ENCODE measurements at regions not wholly inside any gene's neighbourhood (a gene's known extent, or its start where the extent isn't known, plus 50 kb on each side); places are given as distances from the start of the nearest gene placed in this dataset.
"Not testable (repeated sequence)": the region's sequence is repeated elsewhere in the genome, so short reads cannot be mapped to it uniquely, and the experiment has no call there.

- no peak overlapping the region for H2AFZ ChIP-seq (ENCODE audit: low read depth, low read length)
- no peaks in the 10 kb centered on the region for H3K27me3 ChIP-seq (ENCODE audit: insufficient read depth, low read length)
- H3K9me3 ChIP-seq (ENCODE audit: low read length): no peaks in the 10 kb centered on the region
- H3K4me3 ChIP-seq (ENCODE audit: low read length): no peak overlapping the region
- no peaks in the 10 kb centered on the region for H3K4me1 ChIP-seq (ENCODE audit: insufficient read depth, low read length)
- H3K36me3 ChIP-seq (ENCODE audit: insufficient read depth, low read length): no peaks in the 10 kb centered on the region
Observed at GRCh38 chr4:180341926-180342325, 1901.3 kb upstream of the TENM3 start.

GRCh38 chr4:180350901-180351300, 1892.3 kb upstream of the TENM3 start:
- Histone ChIP-seq H3K36me3 (ENCODE audit: insufficient read depth, low read length) (no peaks in the 10 kb centered on the region), H2AFZ (ENCODE audit: low read depth, low read length) (no peak overlapping the region), H3K4me1 (ENCODE audit: insufficient read depth, low read length) (no peaks in the 10 kb centered on the region), H3K27me3 (ENCODE audit: insufficient read depth, low read length) (no peaks in the 10 kb centered on the region), H3K4me3 (ENCODE audit: low read length) (no peak overlapping the region), H3K9me3 (ENCODE audit: low read length) (no peaks in the 10 kb centered on the region)

GRCh38 chr4:180356766-180357165, 1886.4 kb upstream of the TENM3 start:
- no peaks in the 10 kb centered on the region for H3K36me3 ChIP-seq (ENCODE audit: insufficient read depth, low read length)
- no peaks in the 10 kb centered on the region for H3K9me3 ChIP-seq (ENCODE audit: low read length)
- H2AFZ ChIP-seq (ENCODE audit: low read depth, low read length): no peak overlapping the region
- no peak overlapping the region for H3K4me3 ChIP-seq (ENCODE audit: low read length)
- H3K27me3 ChIP-seq (ENCODE audit: insufficient read depth, low read length): no peaks in the 10 kb centered on the region
- H3K4me1 ChIP-seq (ENCODE audit: insufficient read depth, low read length): no peaks in the 10 kb centered on the region

- not testable (repeated sequence) for H3K4me3 ChIP-seq (ENCODE audit: low read length); H3K27me3 ChIP-seq (ENCODE audit: insufficient read depth, low read length); H3K36me3 ChIP-seq (ENCODE audit: insufficient read depth, low read length); H3K4me1 ChIP-seq (ENCODE audit: insufficient read depth, low read length); H2AFZ ChIP-seq (ENCODE audit: low read depth, low read length); H3K9me3 ChIP-seq (ENCODE audit: low read length)
Observed at GRCh38 chr4:180360113-180360512, 1883.1 kb upstream of the TENM3 start.

GRCh38 chr4:180363815-180364214, 1879.4 kb upstream of the TENM3 start:
- Histone ChIP-seq H3K36me3 (ENCODE audit: insufficient read depth, low read length) (no peaks in the 10 kb centered on the region), H3K9me3 (ENCODE audit: low read length) (no peaks in the 10 kb centered on the region), H3K4me1 (ENCODE audit: insufficient read depth, low read length) (no peaks in the 10 kb centered on the region), H3K4me3 (ENCODE audit: low read length) (no peak overlapping the region), H3K27me3 (ENCODE audit: insufficient read depth, low read length) (no peaks in the 10 kb centered on the region), H2AFZ (ENCODE audit: low read depth, low read length) (no peak overlapping the region)

- H3K27me3 ChIP-seq (ENCODE audit: insufficient read depth, low read length): no peaks in the 10 kb centered on the region
- no peaks in the 10 kb centered on the region for H3K4me1 ChIP-seq (ENCODE audit: insufficient read depth, low read length)
- H2AFZ ChIP-seq (ENCODE audit: low read depth, low read length): no peak overlapping the region
- H3K9me3 ChIP-seq (ENCODE audit: low read length): no peaks in the 10 kb centered on the region
- H3K36me3 ChIP-seq (ENCODE audit: insufficient read depth, low read length): no peaks in the 10 kb centered on the region
- H3K4me3 ChIP-seq (ENCODE audit: low read length): no peak overlapping the region
Observed at GRCh38 chr4:180372691-180373090, 1870.5 kb upstream of the TENM3 start.

- H3K36me3 ChIP-seq (ENCODE audit: insufficient read depth, low read length): no peaks in the 10 kb centered on the region
- no peak overlapping the region for H3K4me3 ChIP-seq (ENCODE audit: low read length)
- H2AFZ ChIP-seq (ENCODE audit: low read depth, low read length): no peak overlapping the region
- H3K9me3 ChIP-seq (ENCODE audit: low read length): no peaks in the 10 kb centered on the region
- no peaks in the 10 kb centered on the region for H3K4me1 ChIP-seq (ENCODE audit: insufficient read depth, low read length)
- H3K27me3 ChIP-seq (ENCODE audit: insufficient read depth, low read length): no peaks in the 10 kb centered on the region
Observed at GRCh38 chr4:180377741-180378140, 1865.5 kb upstream of the TENM3 start.

GRCh38 chr4:180380733-180381132, 1862.5 kb upstream of the TENM3 start:
- no peaks in the 10 kb centered on the region for H3K9me3 ChIP-seq (ENCODE audit: low read length)
- no peak overlapping the region for H3K4me3 ChIP-seq (ENCODE audit: low read length)
- no peaks in the 10 kb centered on the region for H3K4me1 ChIP-seq (ENCODE audit: insufficient read depth, low read length)
- H2AFZ ChIP-seq (ENCODE audit: low read depth, low read length): no peak overlapping the region
- no peaks in the 10 kb centered on the region for H3K27me3 ChIP-seq (ENCODE audit: insufficient read depth, low read length)
- no peaks in the 10 kb centered on the region for H3K36me3 ChIP-seq (ENCODE audit: insufficient read depth, low read length)

GRCh38 chr4:180391613-180392012, 1851.6 kb upstream of the TENM3 start:
- Histone ChIP-seq H3K4me1 (ENCODE audit: insufficient read depth, low read length) (no peaks in the 10 kb centered on the region), H3K27me3 (ENCODE audit: insufficient read depth, low read length) (no peaks in the 10 kb centered on the region), H2AFZ (ENCODE audit: low read depth, low read length) (no peak overlapping the region), H3K9me3 (ENCODE audit: low read length) (no peaks in the 10 kb centered on the region), H3K36me3 (ENCODE audit: insufficient read depth, low read length) (no peaks in the 10 kb centered on the region), H3K4me3 (ENCODE audit: low read length) (no peak overlapping the region)

GRCh38 chr4:180394312-180394711, 1848.9 kb upstream of the TENM3 start:
- Histone ChIP-seq H2AFZ (ENCODE audit: low read depth, low read length) (no peak overlapping the region), H3K27me3 (ENCODE audit: insufficient read depth, low read length) (no peaks in the 10 kb centered on the region), H3K4me3 (ENCODE audit: low read length) (no peak overlapping the region), H3K36me3 (ENCODE audit: insufficient read depth, low read length) (no peaks in the 10 kb centered on the region), H3K4me1 (ENCODE audit: insufficient read depth, low read length) (no peaks in the 10 kb centered on the region), H3K9me3 (ENCODE audit: low read length) (no peaks in the 10 kb centered on the region)

GRCh38 chr4:180394730-180395129, 1848.5 kb upstream of the TENM3 start:
- Histone ChIP-seq H3K4me3 (ENCODE audit: low read length) (no peak overlapping the region), H3K9me3 (ENCODE audit: low read length) (no peaks in the 10 kb centered on the region), H3K27me3 (ENCODE audit: insufficient read depth, low read length) (no peaks in the 10 kb centered on the region), H3K36me3 (ENCODE audit: insufficient read depth, low read length) (no peaks in the 10 kb centered on the region), H2AFZ (ENCODE audit: low read depth, low read length) (no peak overlapping the region), H3K4me1 (ENCODE audit: insufficient read depth, low read length) (no peaks in the 10 kb centered on the region)

- Histone ChIP-seq H3K36me3 (ENCODE audit: insufficient read depth, low read length) (no peaks in the 10 kb centered on the region), H3K9me3 (ENCODE audit: low read length) (no peaks in the 10 kb centered on the region), H2AFZ (ENCODE audit: low read depth, low read length) (no peak overlapping the region), H3K27me3 (ENCODE audit: insufficient read depth, low read length) (no peaks in the 10 kb centered on the region), H3K4me3 (ENCODE audit: low read length) (no peak overlapping the region), H3K4me1 (ENCODE audit: insufficient read depth, low read length) (no peaks in the 10 kb centered on the region)
Observed at GRCh38 chr4:180398564-180398963, 1844.6 kb upstream of the TENM3 start.

DNA sequence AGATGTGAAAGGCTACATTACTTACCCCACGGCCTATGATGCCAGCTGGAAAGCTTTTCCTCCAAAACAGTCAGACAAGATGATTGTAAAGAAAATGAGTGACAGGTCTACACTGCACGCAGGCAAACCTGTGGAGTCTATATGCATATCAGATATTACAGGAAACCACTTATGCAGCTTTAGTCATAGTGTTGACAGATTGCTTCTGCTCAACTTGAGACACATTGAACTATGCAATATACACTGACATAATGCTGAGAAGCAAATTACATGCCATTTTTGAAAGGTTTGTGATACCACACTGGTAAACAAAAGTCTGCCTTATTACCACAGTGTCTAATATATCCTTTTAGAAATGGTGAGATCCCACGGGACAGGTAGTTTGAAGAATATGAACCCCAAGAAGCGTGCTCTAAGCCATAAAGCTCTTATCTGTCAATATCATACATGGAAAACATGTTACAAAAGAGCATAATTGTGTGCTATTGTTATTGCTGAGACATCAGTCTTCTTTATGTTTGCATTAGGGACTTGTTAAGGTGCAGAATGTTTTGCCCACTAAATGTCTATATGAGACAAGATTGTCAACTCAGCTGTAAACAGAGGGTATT, 1835.8 kb upstream of the TENM3 start:
- H3K27me3 ChIP-seq (ENCODE audit: insufficient read depth, low read length): no peaks in the 10 kb centered on the region
- no peaks in the 10 kb centered on the region for H3K4me1 ChIP-seq (ENCODE audit: insufficient read depth, low read length)

DNA sequence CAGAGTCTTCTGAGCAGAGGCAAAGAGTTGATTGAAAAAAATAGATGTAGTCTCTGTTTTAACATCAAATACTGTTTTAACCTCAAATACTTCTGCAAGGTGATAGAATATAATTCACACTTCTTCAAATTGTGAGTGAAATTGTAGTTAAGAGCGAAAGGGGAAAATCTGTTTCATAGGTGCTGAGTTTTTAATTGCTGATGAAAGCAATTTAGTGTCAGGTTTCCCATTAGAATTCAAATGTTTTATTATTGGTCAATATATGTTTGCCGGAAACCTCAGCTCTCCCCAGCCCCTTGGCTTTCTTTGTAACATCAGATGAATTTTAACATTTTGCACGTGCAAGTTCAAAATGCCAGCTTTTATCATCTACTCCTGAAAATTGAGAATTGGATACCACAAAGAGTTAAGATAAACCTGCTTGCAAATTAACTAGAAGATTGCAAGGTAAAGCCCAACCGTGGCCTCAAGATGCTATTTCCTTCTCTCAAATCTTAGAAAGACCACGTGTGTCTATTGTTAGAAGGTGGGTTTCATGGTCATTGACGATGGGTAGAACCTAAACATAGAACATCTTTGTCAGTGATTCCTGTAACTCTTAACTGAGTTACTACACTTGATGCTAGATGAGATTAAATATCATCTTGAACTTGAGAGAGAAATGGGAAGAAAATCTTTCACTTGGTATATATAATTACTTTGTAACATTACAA, 1824.2 kb upstream of the TENM3 start:
- no peak overlapping the region for H3K4me3 ChIP-seq (ENCODE audit: low read length)
- H3K9me3 ChIP-seq (ENCODE audit: low read length): no peaks in the 10 kb centered on the region

More for the DNA sequence above, 1835.8 kb upstream of the TENM3 start:
- H3K36me3 ChIP-seq (ENCODE audit: insufficient read depth, low read length): no peaks in the 10 kb centered on the region
- H2AFZ ChIP-seq (ENCODE audit: low read depth, low read length): no peak overlapping the region
- H3K9me3 ChIP-seq (ENCODE audit: low read length): no peaks in the 10 kb centered on the region
- H3K4me3 ChIP-seq (ENCODE audit: low read length): no peak overlapping the region

More for the DNA sequence above, 1824.2 kb upstream of the TENM3 start:
- Histone ChIP-seq H3K27me3 (ENCODE audit: insufficient read depth, low read length) (no peaks in the 10 kb centered on the region), H3K36me3 (ENCODE audit: insufficient read depth, low read length) (no peaks in the 10 kb centered on the region), H3K4me1 (ENCODE audit: insufficient read depth, low read length) (no peaks in the 10 kb centered on the region), H2AFZ (ENCODE audit: low read depth, low read length) (no peak overlapping the region)

Measured in neuron (in vitro differentiated cells).